GM18517 (cell line): ENCODE measurements at regions not wholly inside any gene's neighbourhood (a gene's known extent, or its start where the extent isn't known, plus 50 kb on each side); places are given as distances from the start of the nearest gene placed in this dataset.

Source experiments
- ATAC-seq: cut with Tn5 transposase; IDR thresholded peaks from one replicate; pipeline ENCODE4 v1.9.1; 2021; ENCODE audit warnings: mild to moderate bottlenecking, moderate library complexity; ENCODE audit not compliant: unreplicated experiment

DNA sequence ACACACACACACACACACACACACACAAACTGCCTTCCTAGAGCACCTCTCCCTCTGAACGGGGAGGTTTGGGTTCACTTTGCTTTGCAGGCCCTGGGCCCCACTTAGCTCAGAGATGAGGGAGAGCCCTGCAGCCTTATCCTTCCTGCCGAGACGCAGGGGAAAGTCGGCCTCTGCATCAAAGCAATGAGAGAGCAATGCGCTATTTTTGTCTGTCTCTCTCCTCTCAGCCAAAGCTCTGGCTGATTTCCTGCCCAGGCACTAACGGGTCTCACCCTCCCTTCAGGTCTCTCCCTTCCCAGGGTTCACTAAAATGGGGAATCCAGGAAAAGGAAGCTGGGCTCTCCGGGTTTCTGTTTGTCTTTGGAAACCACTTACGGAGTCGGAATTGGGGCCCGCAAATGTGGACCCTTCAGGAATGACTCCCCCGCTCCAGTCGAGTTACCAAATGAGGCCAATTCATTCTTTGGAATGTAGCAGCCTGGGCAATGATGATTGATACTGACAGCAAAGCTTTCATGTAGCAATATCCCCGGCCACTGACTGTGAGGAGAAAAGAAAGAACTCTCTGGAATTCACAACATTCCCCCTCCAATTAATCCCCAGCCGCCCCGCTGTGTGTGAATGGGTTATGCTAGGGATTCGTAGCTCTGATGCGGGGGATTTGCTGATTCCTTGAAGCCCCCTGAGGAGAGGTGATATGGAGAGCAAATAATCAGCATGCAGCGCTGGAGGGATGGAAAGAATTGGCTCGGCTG is 61.5 kb upstream of the WLS start:
- ATAC-seq = no peak

DNA sequence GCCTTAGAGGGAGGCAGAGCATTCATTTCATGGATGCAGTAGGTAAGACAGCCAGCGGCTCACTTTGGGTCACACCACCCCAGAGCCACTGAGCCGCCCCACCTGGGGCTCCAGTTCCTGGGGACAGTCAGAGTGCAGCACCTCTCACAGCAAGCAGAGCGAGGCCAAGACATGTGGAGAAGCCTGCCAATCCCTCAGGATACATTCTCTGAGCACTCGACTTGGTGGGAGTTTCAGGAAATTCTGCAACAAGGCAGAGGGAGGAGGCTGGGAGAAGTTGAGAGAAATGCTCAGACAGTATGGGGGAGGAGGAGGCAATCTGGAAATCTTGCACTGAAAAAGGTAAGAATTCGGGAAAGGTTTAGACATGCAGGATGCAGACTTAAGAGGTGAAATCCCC is 60.8 kb upstream of the WLS start:
- ATAC-seq = no peak

DNA sequence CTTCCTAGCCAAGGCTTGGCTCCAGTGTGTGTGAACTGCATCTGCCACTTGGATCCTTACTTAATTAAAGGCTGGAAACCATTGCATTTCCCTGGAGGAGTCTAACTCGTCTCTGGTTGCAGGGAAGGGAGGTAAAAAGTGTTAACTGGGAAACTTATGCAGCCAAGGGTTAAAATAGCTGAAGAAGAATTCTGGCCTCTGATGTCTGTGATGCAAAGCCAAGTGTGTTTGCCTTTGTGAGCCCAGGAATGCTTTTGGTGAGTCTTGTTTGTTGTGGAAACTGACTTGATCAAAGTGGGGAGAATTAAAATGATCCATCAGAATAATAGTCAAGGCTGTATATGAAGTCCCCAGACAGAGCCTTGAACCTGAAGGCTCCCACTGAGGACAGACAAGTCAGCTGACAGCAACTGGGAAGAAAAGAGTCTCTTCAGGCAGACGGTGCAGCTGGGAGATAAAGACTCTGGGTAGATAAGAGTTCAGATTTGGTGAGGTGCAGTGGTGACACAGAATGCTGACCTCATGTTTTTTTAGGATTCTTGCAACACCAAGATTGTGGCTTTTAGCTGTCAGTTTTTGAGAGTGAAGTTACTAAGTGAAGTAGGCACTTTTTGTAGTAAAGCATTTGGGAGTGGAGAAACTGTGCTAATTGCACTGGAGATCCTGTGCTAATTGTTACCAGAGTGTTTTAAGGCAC is 59.5 kb upstream of the WLS start:
- no peak for ATAC-seq

DNA sequence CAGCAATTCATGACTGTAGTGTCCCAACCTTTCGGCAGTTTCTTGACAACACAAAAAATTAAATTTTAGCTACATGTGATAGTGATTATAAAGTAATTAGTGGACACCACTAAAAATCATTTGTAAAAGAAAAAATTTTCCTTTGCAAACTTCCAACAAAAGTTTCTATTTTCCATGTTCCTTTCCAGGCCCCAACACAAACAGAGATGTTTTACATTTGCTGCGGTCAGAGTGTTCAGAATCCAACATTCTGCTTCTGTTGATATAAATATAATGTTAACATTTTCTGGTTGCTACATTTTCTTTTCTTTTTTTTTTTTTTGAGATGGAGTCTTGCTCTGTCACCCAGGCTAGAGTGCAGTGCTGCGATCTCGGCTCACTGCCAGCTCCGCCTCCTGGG is 54.9 kb upstream of the WLS start:
- no peak for ATAC-seq

DNA sequence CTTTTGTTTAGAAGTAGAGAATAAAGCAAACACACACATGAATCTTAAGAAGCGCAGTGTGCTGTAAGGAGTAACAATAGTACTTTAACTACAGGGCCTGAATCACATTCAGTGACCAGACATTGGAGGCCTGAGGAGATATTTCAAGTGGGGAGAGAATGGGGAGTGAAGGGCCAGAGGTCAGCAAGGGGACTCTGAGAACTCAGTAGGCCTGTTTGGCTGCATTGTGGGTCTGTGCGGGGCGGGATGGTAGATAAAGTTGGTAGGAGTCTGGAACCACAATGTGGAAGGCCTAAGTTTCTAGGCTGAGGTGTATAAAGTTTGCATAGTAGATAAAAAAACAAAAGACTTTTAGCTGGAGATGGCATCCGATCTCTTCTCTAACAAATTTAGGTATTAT is 52.7 kb upstream of the WLS start:
- ATAC-seq = no peak

DNA sequence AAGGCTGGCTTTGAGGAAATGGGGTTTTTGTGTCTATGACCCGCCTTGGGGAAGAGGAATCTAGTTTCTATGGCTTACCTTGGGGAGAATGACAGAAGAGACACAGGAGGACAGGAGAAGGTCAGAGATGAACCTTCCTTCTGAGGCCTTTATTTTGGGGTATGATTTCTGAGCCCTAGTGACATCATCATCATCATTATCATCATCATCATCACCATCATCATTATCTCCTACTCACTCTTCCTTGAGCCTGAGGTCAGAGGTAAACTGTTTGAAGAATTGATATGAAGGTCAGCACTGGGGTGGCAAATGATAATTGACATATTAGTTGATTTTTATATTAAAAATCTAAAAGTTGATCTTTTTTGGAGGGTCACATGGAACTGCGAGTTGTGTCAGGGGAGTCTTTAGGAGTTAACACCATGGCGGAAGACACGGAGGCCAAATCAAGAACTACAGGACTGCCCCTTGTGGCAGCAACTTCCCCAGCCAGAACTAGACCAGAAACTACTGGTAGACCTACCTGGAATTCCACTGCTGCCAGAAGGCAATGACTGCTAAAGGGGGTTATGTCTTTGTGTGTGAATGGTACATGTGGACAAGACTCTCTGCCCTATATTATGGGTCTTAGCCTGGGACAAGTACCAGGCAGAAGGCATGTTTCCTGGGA is 49.8 kb upstream of the WLS start:
- no peak for ATAC-seq
